ENCODE measurements at regions not wholly inside any gene's neighbourhood (a gene's known extent, or its start where the extent isn't known, plus 50 kb on each side); places are given as distances from the start of the nearest gene placed in this dataset.
"Not testable (repeated sequence)": the region's sequence is repeated elsewhere in the genome, so short reads cannot be mapped to it uniquely, and the experiment has no call there.

- intact Hi-C loops (cut with DNase I) = no loop called here
- ATAC-seq (ENCODE audit: poor library complexity) (no peak), DNase-seq (no peak)
These were observed 575.9 kb upstream of the PBX1 start for GRCh38 chr1:163983097-163983496.

DNA sequence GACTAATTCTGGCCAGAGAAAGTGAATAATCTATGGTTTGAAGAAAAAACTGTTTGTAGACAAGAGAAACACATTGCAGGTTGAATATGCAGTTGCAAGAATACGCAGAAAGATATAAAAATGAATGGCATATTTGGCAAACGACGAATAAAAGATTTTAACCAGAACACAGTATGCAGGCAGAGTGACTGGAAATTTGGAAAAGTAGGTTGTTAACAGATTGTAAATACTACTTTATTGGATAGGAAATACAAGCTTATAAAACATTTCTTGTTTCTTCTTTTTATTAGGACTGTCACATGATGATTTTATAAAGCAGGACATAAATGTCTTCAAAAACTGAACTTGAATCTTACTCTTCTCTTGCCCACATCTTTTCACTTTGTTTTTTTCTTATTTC, 573.3 kb upstream of the PBX1 start:
- DNase-seq = no peak
- no peak for ATAC-seq (ENCODE audit: poor library complexity)
- intact Hi-C loops (cut with DNase I) = no loop called here

DNA sequence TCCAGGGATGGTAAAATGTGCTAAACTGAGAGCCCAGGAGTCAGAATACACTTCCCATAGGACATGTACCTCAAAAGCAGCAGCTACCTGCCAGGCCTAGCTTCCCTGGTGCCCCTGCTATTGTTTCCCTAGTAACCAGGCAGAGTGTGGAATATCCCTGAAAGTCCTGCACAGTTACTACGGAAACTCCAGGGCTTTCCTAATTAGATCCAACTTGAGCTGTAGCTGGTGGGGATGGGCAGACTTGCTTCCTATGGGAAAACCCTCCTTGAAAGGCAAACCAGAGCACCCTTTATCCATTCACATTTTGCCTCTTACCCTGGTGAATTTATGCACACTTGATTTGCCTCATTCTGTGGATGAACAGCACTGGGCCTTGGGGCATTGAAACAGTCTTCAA, 559.9 kb upstream of the PBX1 start:
- DNase-seq (no peak), ATAC-seq (ENCODE audit: poor library complexity) (no peak)
- intact Hi-C loops (cut with DNase I) = no loop called here

DNA sequence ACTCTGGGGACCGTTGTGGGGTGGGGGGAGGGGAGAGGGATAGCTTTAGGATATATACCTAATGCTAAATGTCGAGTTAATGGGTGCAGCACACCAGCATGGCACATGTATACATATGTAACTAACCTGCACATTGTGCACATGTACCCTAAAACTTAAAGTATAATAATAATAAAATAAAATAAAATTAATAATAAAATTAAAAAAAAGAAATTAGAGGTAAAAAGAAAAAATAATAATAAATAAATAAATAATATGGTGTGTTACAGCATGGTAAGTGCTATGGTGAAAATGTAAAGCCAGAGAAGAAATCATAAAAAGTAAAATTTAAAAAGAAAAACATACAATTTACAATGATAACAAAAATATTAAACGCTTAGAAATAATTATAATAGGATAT, 552.8 kb upstream of the PBX1 start:
- ATAC-seq (ENCODE audit: poor library complexity); intact Hi-C loops (cut with DNase I); DNase-seq: not testable (repeated sequence)

GRCh38 chr1:164006621-164007020, 552.4 kb upstream of the PBX1 start:
- intact Hi-C loops (cut with DNase I) = no loop called here
- ATAC-seq (ENCODE audit: poor library complexity) (no peak), DNase-seq (no peak)

DNA sequence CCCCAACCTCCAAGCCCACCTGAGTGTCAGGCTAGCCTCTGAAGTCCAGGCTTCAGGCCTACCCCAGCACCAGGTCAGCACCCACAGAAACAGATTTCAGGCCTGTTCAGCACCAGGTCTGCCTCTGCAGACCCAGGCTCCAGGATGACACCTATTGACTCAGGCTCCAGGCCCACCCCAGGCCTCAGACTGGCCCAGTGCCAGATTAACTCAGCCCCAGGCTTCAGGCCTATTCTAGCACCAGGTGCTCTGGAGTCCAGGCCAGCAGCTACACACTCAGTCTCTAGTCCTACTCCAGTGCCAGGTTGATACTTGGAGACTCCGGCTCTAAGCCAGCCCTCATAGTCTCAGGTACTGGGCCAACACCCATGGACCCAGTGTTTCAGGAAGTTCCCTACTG, 541.7 kb upstream of the PBX1 start:
- DNase-seq = no peak
- ATAC-seq (ENCODE audit: poor library complexity) = no peak
- intact Hi-C loops (cut with DNase I) = no loop called here

GRCh38 chr1:164020391-164020790, 538.6 kb upstream of the PBX1 start:
- DNase-seq = no peak
- ATAC-seq (ENCODE audit: poor library complexity) = no peak
- intact Hi-C loops (cut with DNase I) = no loop called here

DNA sequence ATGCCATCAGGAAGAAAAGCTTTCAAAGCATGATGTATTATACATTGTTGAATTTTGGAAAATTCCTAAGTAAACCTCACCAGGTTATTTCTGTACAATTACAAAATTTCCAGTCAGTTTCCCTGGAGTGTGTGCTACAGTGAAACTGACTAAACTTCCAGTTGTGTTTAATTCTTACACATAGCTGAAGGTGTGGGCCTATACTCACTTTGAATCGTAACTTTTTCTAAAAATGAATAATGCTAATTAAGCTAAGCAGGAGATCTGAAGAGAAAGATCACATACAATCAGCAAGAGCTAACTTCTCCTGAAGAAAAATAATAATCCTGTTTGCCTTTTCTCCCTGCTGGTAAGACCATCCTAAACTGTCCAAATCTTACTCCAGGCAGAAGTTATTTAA, 537.2 kb upstream of the PBX1 start:
- ATAC-seq (ENCODE audit: poor library complexity) (no peak), DNase-seq (no peak)
- intact Hi-C loops (cut with DNase I) = no loop called here

DNA sequence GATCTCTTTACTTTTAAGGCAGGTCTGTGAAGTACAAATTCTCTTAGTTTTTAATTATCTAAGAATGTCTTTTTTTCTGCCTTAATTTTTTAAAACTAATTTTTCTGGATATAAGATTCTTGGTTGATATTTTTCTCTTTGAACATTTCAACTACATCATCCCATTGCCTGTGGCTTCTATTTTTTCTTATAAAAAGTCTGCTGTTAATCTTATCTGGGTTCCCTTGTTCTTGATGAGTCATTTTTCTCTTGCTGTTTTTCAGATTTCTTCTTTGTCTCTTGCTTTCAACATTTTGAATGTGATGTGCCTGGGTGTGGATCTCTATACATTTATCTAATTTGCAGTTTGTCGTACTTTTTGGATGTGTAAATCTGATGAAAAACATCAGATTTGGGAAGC, 525.2 kb upstream of the PBX1 start:
- ATAC-seq (ENCODE audit: poor library complexity) (no peak), DNase-seq (no peak)
- intact Hi-C loops (cut with DNase I) = no loop called here

- intact Hi-C loops (cut with DNase I) = no loop called here
- no peak for ATAC-seq (ENCODE audit: poor library complexity)
- DNase-seq = no peak
These were observed 518.2 kb upstream of the PBX1 start for GRCh38 chr1:164040754-164041153.

- DNase-seq = no peak
- no peak for ATAC-seq (ENCODE audit: poor library complexity)
- intact Hi-C loops (cut with DNase I) = no loop called here
These were observed 507.2 kb upstream of the PBX1 start for GRCh38 chr1:164051782-164052181.

DNA sequence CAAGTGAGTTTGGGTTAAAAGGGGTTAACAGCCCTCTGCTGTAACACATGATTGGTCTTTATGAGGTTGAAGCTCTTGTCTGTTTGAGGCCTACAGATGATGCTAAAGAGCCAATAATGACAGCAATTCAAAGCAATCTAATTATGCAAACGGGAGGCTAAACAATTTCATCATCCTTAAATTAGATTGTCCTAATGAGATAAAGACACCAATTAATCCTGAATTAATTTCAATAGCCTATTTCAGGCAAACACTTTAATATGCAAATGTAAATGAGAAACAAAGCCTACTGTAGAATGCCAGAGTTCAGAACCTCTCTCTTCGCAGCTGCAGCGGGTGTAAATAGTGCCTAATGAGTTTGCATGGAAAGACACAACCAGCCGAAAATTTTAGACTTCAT, 504.7 kb upstream of the PBX1 start:
- ATAC-seq (ENCODE audit: poor library complexity) = no peak
- intact Hi-C loops (cut with DNase I) = no loop called here
- no peak for DNase-seq

GRCh38 chr1:164058198-164058597, 500.8 kb upstream of the PBX1 start:
- intact Hi-C loops (cut with DNase I) = no loop called here
- no peak for ATAC-seq (ENCODE audit: poor library complexity)

DNA sequence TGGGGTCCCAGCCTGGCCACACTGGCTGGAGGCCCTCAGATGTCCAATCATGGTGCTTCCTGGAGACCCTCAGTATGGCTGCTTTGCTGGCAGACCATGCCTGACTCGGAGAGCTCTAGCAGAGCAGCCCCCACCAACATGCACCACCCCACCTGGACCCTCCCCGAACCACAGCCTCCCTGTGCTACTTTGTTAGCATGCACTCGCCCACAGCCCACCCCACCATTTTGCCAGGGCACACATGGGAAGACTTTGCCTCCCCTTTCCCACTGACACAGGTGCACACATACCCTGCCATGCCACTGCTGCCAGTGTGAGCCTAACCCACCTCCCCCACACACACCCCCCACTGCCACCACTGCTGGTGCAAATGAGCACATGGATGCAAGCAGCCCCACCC, 497.5 kb upstream of the PBX1 start:
- intact Hi-C loops (cut with DNase I) = no loop called here
- ATAC-seq (ENCODE audit: poor library complexity) (no peak), DNase-seq (no peak)

More at GRCh38 chr1:164058198-164058597, 500.8 kb upstream of the PBX1 start:
- no peak for DNase-seq

DNA sequence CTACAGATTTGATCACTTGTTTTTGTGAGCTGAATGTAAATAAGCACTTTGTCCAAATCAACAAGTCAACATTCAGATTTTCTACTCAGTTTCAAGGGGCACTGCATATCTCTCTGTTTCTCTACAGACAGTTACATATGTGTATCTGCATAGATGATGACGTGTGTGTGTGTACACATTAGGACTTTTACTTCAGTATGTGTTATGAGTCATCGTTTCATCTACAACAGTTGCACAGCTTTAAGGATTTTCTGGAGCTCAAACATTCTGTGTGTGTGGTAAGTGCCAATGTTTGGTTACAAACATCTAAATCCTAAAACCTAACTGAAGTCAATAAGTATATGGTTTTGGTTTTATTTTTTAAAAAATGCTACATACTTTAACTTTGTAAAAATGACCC, 494.5 kb upstream of the PBX1 start:
- DNase-seq = no peak
- intact Hi-C loops (cut with DNase I) = no loop called here

GRCh38 chr1:164071288-164071687, 487.7 kb upstream of the PBX1 start:
- intact Hi-C loops (cut with DNase I) = no loop called here
- ATAC-seq (ENCODE audit: poor library complexity) = no peak
- DNase-seq = no peak

More for the DNA sequence above, 494.5 kb upstream of the PBX1 start:
- no peak for ATAC-seq (ENCODE audit: poor library complexity)

- ATAC-seq (ENCODE audit: poor library complexity) (no peak), DNase-seq (no peak)
- intact Hi-C loops (cut with DNase I) = no loop called here
These were observed 472.2 kb upstream of the PBX1 start for GRCh38 chr1:164086832-164087231.

GRCh38 chr1:164087906-164088453, 471.0 kb upstream of the PBX1 start:
- intact Hi-C loops (cut with DNase I) = no loop called here
- no peak for DNase-seq

GRCh38 chr1:164092603-164093353, 466.2 kb upstream of the PBX1 start:
- DNase-seq (no peak), ATAC-seq (ENCODE audit: poor library complexity) (no peak)
- intact Hi-C loops (cut with DNase I) = no loop called here

More at GRCh38 chr1:164087906-164088453, 471.0 kb upstream of the PBX1 start:
- no peak for ATAC-seq (ENCODE audit: poor library complexity)

GRCh38 chr1:164093543-164093942, 465.4 kb upstream of the PBX1 start:
- intact Hi-C loops (cut with DNase I) = no loop called here
- ATAC-seq (ENCODE audit: poor library complexity) = no peak

GRCh38 chr1:164101802-164102201, 457.2 kb upstream of the PBX1 start:
- intact Hi-C loops (cut with DNase I) = no loop called here
- no peak for ATAC-seq (ENCODE audit: poor library complexity)
- DNase-seq = no peak

More at GRCh38 chr1:164093543-164093942, 465.4 kb upstream of the PBX1 start:
- DNase-seq = no peak
